Neuronal stem cell (in vitro differentiated cells): ENCODE measurements at regions not wholly inside any gene's neighbourhood (a gene's known extent, or its start where the extent isn't known, plus 50 kb on each side); places are given as distances from the start of the nearest gene placed in this dataset.

ENCODE experiments used
- DNase-seq: peaks from one replicate; pipeline ENCODE4 v3.0.0-alpha.2; 2013; ENCODE audit warnings: low spot score
- H2AFZ ChIP-seq: one replicate; pipeline ENCODE4 v1.6.1; 2013; ENCODE audit warnings: mild to moderate bottlenecking, low read length, inconsistent platforms
- H2AK5ac ChIP-seq: 2 replicates; pipeline ENCODE4 v1.6.1; 2013; ENCODE audit warnings: low read depth, mild to moderate bottlenecking, inconsistent platforms, low read length, moderate library complexity, mixed read lengths
- H2BK120ac ChIP-seq: 2 replicates; pipeline ENCODE4 v1.6.1; 2013; ENCODE audit warnings: low read depth, mild to moderate bottlenecking, inconsistent platforms, low read length, moderate library complexity, mixed read lengths
- H2BK12ac ChIP-seq: one replicate; pipeline ENCODE4 v1.6.1; 2013; ENCODE audit warnings: low read length, inconsistent platforms
- H2BK15ac ChIP-seq: 2 replicates; pipeline ENCODE4 v1.6.1; 2013; ENCODE audit warnings: mild to moderate bottlenecking, low read length, inconsistent platforms, mixed read lengths
- H2BK5ac ChIP-seq: one replicate; pipeline ENCODE4 v1.6.1; 2013; ENCODE audit warnings: inconsistent platforms, mild to moderate bottlenecking, low read length, moderate library complexity
- H3K14ac ChIP-seq: one replicate; pipeline ENCODE4 v1.6.1; 2013; ENCODE audit warnings: low read length, inconsistent platforms
- H3K18ac ChIP-seq: 2 replicates; pipeline ENCODE4 v1.6.1; 2013; ENCODE audit warnings: low read length, inconsistent platforms
- H3K23ac ChIP-seq: 2 replicates; pipeline ENCODE4 v1.6.1; 2013; ENCODE audit warnings: low read depth, mild to moderate bottlenecking, mixed read lengths, low read length, inconsistent platforms; ENCODE audit not compliant: poor library complexity
- H3K27ac ChIP-seq: replicated peaks from 3 replicates; pipeline ENCODE4 v1.5.1; 2013; ENCODE audit warnings: low read length, inconsistent platforms
- H3K27me3 ChIP-seq, 3 experiments: 2 replicates each; pipeline ENCODE4 v1.6.1; 2013; ENCODE audit warnings: low read length in 3 of 3, mild to moderate bottlenecking in 2 of 3, inconsistent platforms in 1 of 3, low read depth in 1 of 3, mixed read lengths in 1 of 3, moderate library complexity in 1 of 3; ENCODE audit not compliant: control insufficient read depth in 3 of 3, insufficient read depth in 3 of 3
- H3K36me3 ChIP-seq, 2 donors: replicated peaks in 1 of 2; 2 replicates each; pipeline ENCODE4 v1.6.1; 2013; ENCODE audit warnings: low read length in 2 of 2; ENCODE audit not compliant: control insufficient read depth in 2 of 2, insufficient read depth in 2 of 2
- H3K4ac ChIP-seq: 2 replicates; pipeline ENCODE4 v1.6.1; 2013; ENCODE audit warnings: inconsistent platforms, mild to moderate bottlenecking, low read length, moderate library complexity
- H3K4me1 ChIP-seq, 2 donors: 1 replicate in 1 of 2; 2 replicates in 1 of 2; pipeline ENCODE4 v1.6.1; 2013; ENCODE audit warnings: low read length in 2 of 2, low read depth in 1 of 2; ENCODE audit not compliant: control insufficient read depth in 2 of 2, insufficient read depth in 1 of 2
- H3K4me2 ChIP-seq: one replicate; pipeline ENCODE4 v1.6.1; 2013; ENCODE audit warnings: mild to moderate bottlenecking, low read length, inconsistent platforms; ENCODE audit not compliant: insufficient read depth, poor library complexity, severe bottlenecking
- H3K4me3 ChIP-seq, 2 donors: 2 replicates each; pipeline ENCODE4 v1.5.1; 2013; ENCODE audit warnings: low read length in 2 of 2, mild to moderate bottlenecking in 2 of 2, inconsistent platforms in 1 of 2, moderate library complexity in 1 of 2
- H3K79me1 ChIP-seq: one replicate; pipeline ENCODE4 v1.6.1; 2013; ENCODE audit warnings: low read depth, mild to moderate bottlenecking, inconsistent platforms, low read length, moderate library complexity
- H3K9ac ChIP-seq: one replicate; pipeline ENCODE4 v1.6.1; 2013; ENCODE audit warnings: mild to moderate bottlenecking, low read depth, low read length, inconsistent platforms; ENCODE audit not compliant: poor library complexity
- H3K9me3 ChIP-seq, 2 donors: replicated peaks in 1 of 2; 2 replicates each; pipeline versions ENCODE3 to v1.6.1; 2013; ENCODE audit warnings: low read length in 2 of 2, mild to moderate bottlenecking in 2 of 2, inconsistent platforms in 1 of 2, low read depth in 1 of 2, mixed read lengths in 1 of 2, moderate library complexity in 1 of 2; ENCODE audit not compliant: control insufficient read depth in 2 of 2, insufficient read depth in 1 of 2
- H4K8ac ChIP-seq: one replicate; pipeline ENCODE4 v1.6.1; 2013; ENCODE audit warnings: low read depth, mild to moderate bottlenecking, inconsistent platforms, low read length, moderate library complexity
- H4K91ac ChIP-seq: one replicate; pipeline ENCODE4 v1.6.1; 2013; ENCODE audit warnings: low read length, low read depth, mild to moderate bottlenecking, inconsistent platforms; ENCODE audit not compliant: poor library complexity
- WGBS, 2 donors: extraction: QIAGEN DNeasy Blood & Tissue Kit; methylation state at CpG; one replicate each; pipeline ENCODE4 v1.1.7; 2013; ENCODE audit warnings: missing lambda C conversion rate in 2 of 2, mixed read lengths in 1 of 2; ENCODE audit not compliant: insufficient read length in 2 of 2, insufficient replicate concordance in 1 of 2; ENCODE audit errors: extremely low coverage in 2 of 2; 5-methylcytosine and 5-hydroxymethylcytosine counted together

DNA sequence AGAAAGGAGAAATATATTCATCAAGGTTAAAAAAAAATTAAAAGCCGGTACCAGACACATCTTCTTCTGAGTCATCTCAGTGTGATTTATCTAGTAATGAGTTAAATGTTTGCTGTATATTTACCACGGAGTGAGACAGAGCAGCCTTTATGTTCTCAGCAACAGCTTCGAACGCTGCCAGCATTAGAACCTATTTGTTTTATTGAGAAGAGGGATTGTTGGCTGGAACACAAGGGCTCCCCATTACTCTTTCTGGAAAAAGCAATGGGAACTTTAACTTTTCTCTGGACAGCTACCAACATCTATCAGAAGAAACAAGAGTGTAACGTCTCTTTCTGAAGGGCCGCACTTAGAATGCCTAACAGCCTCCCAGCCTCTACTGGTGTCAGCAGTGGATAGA lies 105.3 kb upstream of the TAB2 start:
- H2BK12ac ChIP-seq: no peak overlapping the region
- H2BK120ac ChIP-seq: no peak overlapping the region

GRCh38 chr6:149212892-149213801 lies 104.4 kb upstream of the TAB2 start:
- H3K79me1 ChIP-seq: no peaks in the 10 kb centered on the region
- H3K4me1 ChIP-seq: peaks cover 2 to 5% of the 10 kb centered on the region in 2 donors

More for the DNA sequence above, 105.3 kb upstream of the TAB2 start:
- Histone ChIP-seq H3K14ac (no peak overlapping the region), H3K9ac (no peak overlapping the region), H3K27me3 (peaks cover 0 to 4% (median 0%) of the 10 kb centered on the region in 3 experiments), H3K4me1 (peaks cover 2 to 3% of the 10 kb centered on the region in 2 donors), H3K4ac (no peak overlapping the region), H3K4me2 (no peak overlapping the region), H4K91ac (no peak overlapping the region), H4K8ac (no peak overlapping the region), H3K36me3 (no peaks in the 10 kb centered on the region), H2AK5ac (no peak overlapping the region), H3K9me3 (no peaks in the 10 kb centered on the region), H3K4me3 (no peak overlapping the region), H2BK5ac (no peak overlapping the region), H3K27ac (no peak overlapping the region), H3K79me1 (no peaks in the 10 kb centered on the region), H2BK15ac (no peak overlapping the region), H2AFZ (no peak overlapping the region), H3K18ac (no peak overlapping the region), H3K23ac (no peak overlapping the region)
- no peak for DNase-seq
- WGBS, 2 donors: no CpG with 5 or more reads among the region's 6 CpGs

DNA sequence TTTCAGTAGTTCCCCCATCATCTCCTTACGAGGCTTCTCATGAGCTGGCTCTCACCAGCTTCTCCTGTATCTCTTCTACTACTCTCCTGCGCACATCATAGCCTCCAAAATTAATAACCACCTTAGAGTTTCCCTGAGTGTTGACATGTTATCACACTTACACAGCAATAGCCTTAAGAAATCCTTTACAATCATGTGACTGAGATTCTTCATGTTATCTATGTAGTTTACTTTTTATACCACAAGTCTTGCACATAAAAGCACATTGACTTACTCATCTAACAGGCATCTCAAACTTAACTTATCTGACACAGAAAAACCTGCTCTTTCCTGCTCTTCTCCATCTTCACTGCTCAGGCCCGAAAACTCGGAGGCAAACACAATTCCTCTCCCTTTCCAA lies 103.7 kb upstream of the TAB2 start:
- no peak for DNase-seq
- Histone ChIP-seq H3K9ac (no peak overlapping the region), H3K36me3 (no peaks in the 10 kb centered on the region), H2BK15ac (no peak overlapping the region), H3K4me2 (no peak overlapping the region), H4K91ac (no peak overlapping the region), H3K27me3 (peaks cover 0 to 4% (median 0%) of the 10 kb centered on the region in 3 experiments), H2BK12ac (no peak overlapping the region), H3K23ac (no peak overlapping the region), H3K9me3 (no peaks in the 10 kb centered on the region), H3K18ac (no peak overlapping the region), H2BK120ac (no peak overlapping the region), H3K14ac (no peak overlapping the region), H2AFZ (no peak overlapping the region), H4K8ac (no peak overlapping the region), H3K4me3 (no peak overlapping the region), H3K79me1 (no peaks in the 10 kb centered on the region), H3K27ac (no peak overlapping the region), H3K4ac (no peak overlapping the region), H2AK5ac (no peak overlapping the region), H2BK5ac (no peak overlapping the region), H3K4me1 (peaks cover 2 to 8% of the 10 kb centered on the region in 2 donors)
- no CpG with 5 or more reads among the region's 4 CpGs for WGBS, 2 donors

More at GRCh38 chr6:149212892-149213801, 104.4 kb upstream of the TAB2 start:
- H4K91ac ChIP-seq: no peak overlapping the region
- H3K27ac ChIP-seq: no peak overlapping the region
- no peak overlapping the region for H3K4ac ChIP-seq
- H3K14ac ChIP-seq: no peak overlapping the region
- no peak overlapping the region for H3K23ac ChIP-seq
- H2BK120ac ChIP-seq: no peak overlapping the region
- no peak overlapping the region for H3K9ac ChIP-seq
- no peaks in the 10 kb centered on the region for H3K36me3 ChIP-seq
- no peak overlapping the region for H3K18ac ChIP-seq
- H2BK15ac ChIP-seq: no peak overlapping the region
- H2AFZ ChIP-seq: no peak overlapping the region
- H2BK5ac ChIP-seq: no peak overlapping the region
- H3K4me2 ChIP-seq: no peak overlapping the region
- H3K9me3 ChIP-seq: no peaks in the 10 kb centered on the region
- H4K8ac ChIP-seq: no peak overlapping the region
- peaks cover 0 to 4% (median 0%) of the 10 kb centered on the region in 3 experiments for H3K27me3 ChIP-seq
- H3K4me3 ChIP-seq: no peak overlapping the region
- no peak overlapping the region for H2AK5ac ChIP-seq
- no CpG with 5 or more reads among the region's 9 CpGs for WGBS, 2 donors
- no peak overlapping the region for H2BK12ac ChIP-seq
- no peak for DNase-seq

- no peak overlapping the region for H2BK15ac ChIP-seq
- H3K18ac ChIP-seq: no peak overlapping the region
- H3K14ac ChIP-seq: no peak overlapping the region
- peak overlapping the region; percentile 76 for H2AFZ ChIP-seq
- H3K4me1 ChIP-seq: peaks cover 2 to 14% of the 10 kb centered on the region in 2 donors
- no peak overlapping the region for H2BK120ac ChIP-seq
- H2AK5ac ChIP-seq: no peak overlapping the region
- no peak overlapping the region for H3K4ac ChIP-seq
- no CpG with 5 or more reads among the region's 4 CpGs for WGBS, 2 donors
- no peak overlapping the region for H3K23ac ChIP-seq
- H3K9ac ChIP-seq: no peak overlapping the region
- H2BK5ac ChIP-seq: no peak overlapping the region
- no peak overlapping the region for H4K91ac ChIP-seq
- no peak overlapping the region for H3K27ac ChIP-seq
- peaks cover 0 to 4% (median 0%) of the 10 kb centered on the region in 3 experiments for H3K27me3 ChIP-seq
- no peak for DNase-seq
- no peak overlapping the region for H3K4me2 ChIP-seq
- no peak overlapping the region for H2BK12ac ChIP-seq
- no peak overlapping the region for H3K4me3 ChIP-seq
- no peaks in the 10 kb centered on the region for H3K79me1 ChIP-seq
- H4K8ac ChIP-seq: no peak overlapping the region
- H3K9me3 ChIP-seq: no peaks in the 10 kb centered on the region
- H3K36me3 ChIP-seq: no peaks in the 10 kb centered on the region
Observed at GRCh38 chr6:149216459-149216858, 101.1 kb upstream of the TAB2 start.
